SU-DHL-6 (cell line): ENCODE measurements at regions not wholly inside any gene's neighbourhood (a gene's known extent, or its start where the extent isn't known, plus 50 kb on each side); places are given as distances from the start of the nearest gene placed in this dataset.
"Not testable (repeated sequence)": the region's sequence is repeated elsewhere in the genome, so short reads cannot be mapped to it uniquely, and the experiment has no call there.

Experiments used
- H2AFZ ChIP-seq: fragments of 200-600 bp; sonication (generic); 2 replicates; pipeline ENCODE4 v1.6.1; 2014; ENCODE audit warnings: low read depth, mild to moderate bottlenecking, moderate library complexity, mixed read lengths, antibody characterized with exemption, low read length; ENCODE audit not compliant: severe bottlenecking
- H3F3A ChIP-seq: fragments of 200-600 bp; shearing (Covaris generic); 2 replicates; pipeline ENCODE4 v1.6.0; 2016; ENCODE audit warnings: antibody characterized with exemption, mild to moderate bottlenecking; ENCODE audit not compliant: insufficient read depth
- H3K27ac ChIP-seq: fragments of 200-600 bp; sonication (generic); 2 replicates; pipeline ENCODE4 v1.5.1; 2016; ENCODE audit warnings: low read depth, mild to moderate bottlenecking, low read length, moderate library complexity, mixed read lengths
- H3K27me3 ChIP-seq: fragments of 200-600 bp; sonication (generic), shearing (Covaris generic); 2 replicates; pipeline ENCODE4 v1.6.0; 2014; ENCODE audit warnings: mild to moderate bottlenecking, low read length
- H3K36me3 ChIP-seq: fragments of 200-600 bp; sonication (generic); 2 replicates; pipeline ENCODE4 v1.6.1; 2014; ENCODE audit warnings: mild to moderate bottlenecking, low read length, mixed read lengths
- H3K4me2 ChIP-seq: fragments of 300-600, 200-600 bp; shearing (Covaris generic), sonication (generic); 2 replicates; pipeline ENCODE4 v1.6.0; 2014; ENCODE audit warnings: low read length, low read depth, mild to moderate bottlenecking; ENCODE audit not compliant: poor library complexity, severe bottlenecking
- H3K4me3 ChIP-seq: fragments of 200-600 bp; sonication (generic); 2 replicates; pipeline ENCODE4 v1.5.1; 2014; ENCODE audit warnings: antibody characterized with exemption, low read length, mild to moderate bottlenecking, mixed read lengths; ENCODE audit not compliant: insufficient read depth, poor library complexity, severe bottlenecking
- H3K79me2 ChIP-seq: fragments of 200-600 bp; sonication (generic); 2 replicates; pipeline ENCODE4 v1.6.1; 2014; ENCODE audit warnings: mild to moderate bottlenecking, low read length, moderate library complexity; ENCODE audit not compliant: insufficient read depth
- H3K9ac ChIP-seq: fragments of 200-600 bp; sonication (generic); 2 replicates; pipeline ENCODE4 v1.7.0; 2014; ENCODE audit warnings: mild to moderate bottlenecking, low read length
- H3K9me2 ChIP-seq: fragments of 200-600 bp; sonication (generic); replicated peaks from 2 replicates; pipeline ENCODE4 v1.6.1; 2014; ENCODE audit warnings: low read length; ENCODE audit not compliant: insufficient read depth
- H3K9me3 ChIP-seq: fragments of 200-600 bp; sonication (generic); 2 replicates; pipeline ENCODE4 v1.6.1; 2014; ENCODE audit warnings: low read length, mixed read lengths; ENCODE audit not compliant: insufficient read depth
- H4K20me1 ChIP-seq: fragments of 200-600 bp; sonication (generic); 2 replicates; pipeline ENCODE4 v1.6.1; 2014; ENCODE audit warnings: low read depth, mild to moderate bottlenecking, antibody characterized with exemption, low read length, moderate library complexity, mixed read lengths
- EZH2phosphoT487 ChIP-seq: fragments of 200-600 bp; sonication (generic), shearing (Covaris generic); conservative IDR thresholded peaks from 2 replicates; pipeline ENCODE4 v1.6.1; 2018; ENCODE audit warnings: mild to moderate bottlenecking, antibody characterized with exemption, low read length, moderate library complexity, mixed read lengths
- TF ChIP-seq, protein P1 (sequence below): fragments of 200-600 bp; sonication (generic); IDR thresholded peaks from one replicate; pipeline ENCODE4 v1.5.1; 2017; ENCODE audit warnings: antibody characterized with exemption, mild to moderate bottlenecking, low read length, moderate library complexity; ENCODE audit not compliant: insufficient read depth, poor library complexity, severe bottlenecking

DNA sequence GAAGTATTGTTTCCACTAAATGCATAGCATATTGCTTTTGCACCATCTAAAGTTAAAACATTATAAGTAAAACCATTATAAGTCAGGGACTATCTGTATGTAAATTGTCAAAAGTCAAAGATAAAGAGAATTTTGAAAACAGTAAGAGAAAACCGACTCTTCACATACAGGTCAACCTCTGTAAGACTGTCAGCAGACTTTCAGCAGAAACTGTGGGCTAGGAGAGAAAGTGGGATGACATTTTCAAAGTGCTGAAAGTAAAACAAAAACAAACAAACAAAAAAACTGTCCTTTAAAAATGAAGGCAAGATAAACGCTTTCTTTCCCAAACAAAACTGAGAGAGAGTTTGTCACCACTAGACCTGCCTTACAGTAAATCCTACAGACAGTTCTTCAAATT, 122.9 kb upstream of the ID2 start:
- Histone ChIP-seq H3K79me2 (no peaks in the 10 kb centered on the region), H3K27ac (no peak overlapping the region), H3K4me3 (no peak overlapping the region), H4K20me1 (no peaks in the 10 kb centered on the region), H3K9ac (no peak overlapping the region), H3K27me3 (no peaks in the 10 kb centered on the region), H3K9me2 (no peaks in the 10 kb centered on the region), H2AFZ (no peak overlapping the region), H3K9me3 (peaks cover 10% of the 10 kb centered on the region; the same call in 1 of the 2 replicates), H3F3A (no peaks in the 10 kb centered on the region), H3K4me2 (no peak overlapping the region), H3K36me3 (0 out of 2 replicates have a peak, but pooled peaks cover 5% of the 10 kb centered on the region)
- TF ChIP-seq, protein P1, sequence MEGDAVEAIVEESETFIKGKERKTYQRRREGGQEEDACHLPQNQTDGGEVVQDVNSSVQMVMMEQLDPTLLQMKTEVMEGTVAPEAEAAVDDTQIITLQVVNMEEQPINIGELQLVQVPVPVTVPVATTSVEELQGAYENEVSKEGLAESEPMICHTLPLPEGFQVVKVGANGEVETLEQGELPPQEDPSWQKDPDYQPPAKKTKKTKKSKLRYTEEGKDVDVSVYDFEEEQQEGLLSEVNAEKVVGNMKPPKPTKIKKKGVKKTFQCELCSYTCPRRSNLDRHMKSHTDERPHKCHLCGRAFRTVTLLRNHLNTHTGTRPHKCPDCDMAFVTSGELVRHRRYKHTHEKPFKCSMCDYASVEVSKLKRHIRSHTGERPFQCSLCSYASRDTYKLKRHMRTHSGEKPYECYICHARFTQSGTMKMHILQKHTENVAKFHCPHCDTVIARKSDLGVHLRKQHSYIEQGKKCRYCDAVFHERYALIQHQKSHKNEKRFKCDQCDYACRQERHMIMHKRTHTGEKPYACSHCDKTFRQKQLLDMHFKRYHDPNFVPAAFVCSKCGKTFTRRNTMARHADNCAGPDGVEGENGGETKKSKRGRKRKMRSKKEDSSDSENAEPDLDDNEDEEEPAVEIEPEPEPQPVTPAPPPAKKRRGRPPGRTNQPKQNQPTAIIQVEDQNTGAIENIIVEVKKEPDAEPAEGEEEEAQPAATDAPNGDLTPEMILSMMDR: no peak

DNA sequence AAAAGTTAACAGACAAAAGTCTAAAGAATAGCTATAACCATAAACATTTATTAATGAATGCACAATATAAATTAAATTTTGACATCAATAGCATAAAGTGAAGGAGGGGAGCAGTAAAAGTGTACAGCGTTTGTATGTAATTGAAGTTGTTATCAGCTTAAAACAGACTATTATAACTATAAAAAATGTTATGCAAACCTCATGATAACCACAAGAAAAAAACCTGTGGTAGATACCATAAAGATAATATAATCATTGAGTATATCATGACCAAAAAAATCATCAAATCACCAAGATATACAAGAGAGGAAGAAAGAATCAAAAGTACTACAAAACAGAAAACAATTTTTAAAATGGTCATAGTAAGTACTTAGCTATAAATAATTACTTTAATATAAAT, 122.1 kb upstream of the ID2 start:
- 0 out of 2 replicates have a peak, but pooled peaks cover 5% of the 10 kb centered on the region for H3K36me3 ChIP-seq
- H3F3A ChIP-seq: no peaks in the 10 kb centered on the region
- no peak overlapping the region for H3K27ac ChIP-seq
- TF ChIP-seq, protein P1: no peak
- no peak for TF ChIP-seq EZH2phosphoT487
- no peak overlapping the region for H3K4me3 ChIP-seq
- no peaks in the 10 kb centered on the region for H3K79me2 ChIP-seq
- no peaks in the 10 kb centered on the region for H3K9me2 ChIP-seq
- H4K20me1 ChIP-seq: no peaks in the 10 kb centered on the region
- peaks cover 10% of the 10 kb centered on the region; the same call in 1 of the 2 replicates for H3K9me3 ChIP-seq
- no peak overlapping the region for H2AFZ ChIP-seq
- H3K9ac ChIP-seq: no peak overlapping the region
- H3K27me3 ChIP-seq: no peaks in the 10 kb centered on the region
- H3K4me2 ChIP-seq: no peak overlapping the region

DNA sequence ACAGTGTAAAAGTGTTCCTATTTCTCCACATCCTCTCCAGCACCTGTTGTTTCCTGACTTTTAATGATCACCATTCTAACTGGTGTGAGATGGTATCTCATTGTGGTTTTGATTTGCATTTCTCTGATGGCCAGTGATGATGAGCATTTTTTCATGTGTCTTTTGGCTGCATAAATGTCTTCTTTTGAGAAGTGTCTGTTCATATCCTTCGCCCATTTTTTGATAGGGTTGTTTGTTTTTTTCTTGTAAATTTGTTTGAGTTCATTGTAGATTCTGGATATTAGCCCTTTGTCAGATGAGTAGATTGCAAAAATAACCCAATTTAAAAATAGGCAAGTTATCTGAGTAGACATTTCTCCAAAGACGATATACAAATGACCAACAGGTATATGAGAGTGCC, 120.2 kb upstream of the ID2 start:
- H3K4me2 ChIP-seq, H3K36me3 ChIP-seq, H4K20me1 ChIP-seq, H2AFZ ChIP-seq, H3K4me3 ChIP-seq, H3K9ac ChIP-seq, H3K27ac ChIP-seq, H3K9me2 ChIP-seq, H3F3A ChIP-seq, H3K79me2 ChIP-seq, H3K27me3 ChIP-seq: not testable (repeated sequence)
- H3K9me3 ChIP-seq: peaks cover 10% of the 10 kb centered on the region; the same call in 1 of the 2 replicates

DNA sequence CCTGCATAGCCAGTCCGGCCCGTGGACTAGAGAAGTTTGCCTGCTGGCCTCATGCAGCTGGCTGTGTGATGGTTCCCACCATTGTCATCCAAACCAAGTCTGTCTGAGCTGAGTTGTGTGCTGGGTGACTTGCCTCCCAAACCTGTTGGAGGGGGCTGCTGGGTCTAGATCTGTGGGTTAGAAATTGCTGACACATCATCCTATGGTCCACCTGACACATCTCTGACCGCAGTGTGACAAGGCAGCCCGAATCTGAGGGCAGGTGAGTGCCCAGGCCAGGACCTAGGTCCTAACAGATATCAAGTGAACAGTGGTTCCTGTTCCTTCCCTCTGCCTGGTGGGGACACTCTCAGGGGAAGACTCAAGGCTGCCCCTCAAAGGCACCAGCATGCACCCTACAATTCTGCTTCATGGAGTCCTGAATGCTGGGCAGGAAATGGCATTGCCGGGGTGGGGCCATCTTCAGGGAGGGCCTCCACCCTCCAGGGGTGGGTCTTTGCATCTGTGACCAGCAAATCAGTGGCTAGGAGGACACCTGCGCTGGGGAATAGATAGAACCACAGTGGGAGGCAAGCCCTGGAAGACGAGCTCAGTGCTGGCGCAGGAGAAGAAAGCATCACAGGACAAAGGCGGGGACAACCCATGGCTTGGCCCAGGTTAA, 117.9 kb upstream of the ID2 start:
- Histone ChIP-seq H2AFZ (no peak overlapping the region), H3K4me3 (no peak overlapping the region), H4K20me1 (no peaks in the 10 kb centered on the region), H3K9me2 (no peaks in the 10 kb centered on the region), H3K27me3 (no peaks in the 10 kb centered on the region), H3K4me2 (no peak overlapping the region), H3K9ac (no peak overlapping the region), H3K79me2 (no peaks in the 10 kb centered on the region), H3K27ac (no peak overlapping the region), H3F3A (no peaks in the 10 kb centered on the region), H3K9me3 (peaks cover 8% of the 10 kb centered on the region; the same call in 1 of the 2 replicates), H3K36me3 (no peaks in the 10 kb centered on the region)
- TF ChIP-seq EZH2phosphoT487: no peak
- TF ChIP-seq, protein P1: no peak
